ENCODE measurements at regions not wholly inside any gene's neighbourhood (a gene's known extent, or its start where the extent isn't known, plus 50 kb on each side); places are given as distances from the start of the nearest gene placed in this dataset.
"Not testable (repeated sequence)": the region's sequence is repeated elsewhere in the genome, so short reads cannot be mapped to it uniquely, and the experiment has no call there.

DNA sequence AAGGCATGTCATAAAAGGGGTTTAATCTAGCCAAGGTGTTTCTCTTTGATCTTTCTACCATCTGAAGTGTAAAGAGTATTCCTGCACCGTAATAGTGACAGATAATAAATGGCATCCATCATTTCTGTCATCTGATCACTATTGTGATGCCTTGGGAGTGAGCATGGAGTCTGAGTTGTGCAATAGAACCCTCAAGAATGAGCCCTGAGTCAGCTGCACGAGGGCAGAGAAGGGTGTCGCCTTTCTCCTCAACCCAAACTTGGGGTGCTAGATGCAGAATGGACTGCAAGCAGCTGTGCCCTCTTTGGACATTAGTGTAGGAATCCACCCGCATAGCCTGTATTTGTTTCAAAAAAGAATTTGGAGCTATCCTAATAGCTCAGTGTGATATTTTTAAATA, 115.2 kb downstream of the ZNF37A start:
- no peak for TF ChIP-seq JUND (IDR thresholded peaks at IDR 0.05)
- TF ChIP-seq POLR2A (IDR thresholded peaks at IDR 0.05; ENCODE audit: borderline replicate concordance, extremely low read depth, insufficient read depth, insufficient read length) = no peak
- TF ChIP-seq RAD21 (IDR thresholded peaks at IDR 0.05; ENCODE audit: low read depth) = no peak
- TF ChIP-seq SIN3A (IDR thresholded peaks at IDR 0.05; ENCODE audit: low read depth) = no peak
- TF ChIP-seq TCF7L2 (IDR thresholded peaks at IDR 0.05; ENCODE audit: borderline replicate concordance, extremely low read depth, insufficient read depth, insufficient read length) = no peak
- TF ChIP-seq SRF (IDR thresholded peaks at IDR 0.05; ENCODE audit: low read depth) = no peak
- TF ChIP-seq POLR2AphosphoS5 (IDR thresholded peaks at IDR 0.05; ENCODE audit: low read depth, low read length) = no peak
- no peak for TF ChIP-seq ELF1 (IDR thresholded peaks at IDR 0.05; ENCODE audit: borderline replicate concordance, low read depth)
- TF ChIP-seq YY1 (IDR thresholded peaks at IDR 0.05; ENCODE audit: extremely low read depth, insufficient replicate concordance, low read depth, low read length) = no peak
- no peak for TF ChIP-seq EZH2 (IDR thresholded peaks at IDR 0.05)
- no peak for TF ChIP-seq CBX3 (IDR thresholded peaks at IDR 0.05; ENCODE audit: low read depth)
- TF ChIP-seq SP1 (IDR thresholded peaks at IDR 0.05; ENCODE audit: low read depth) = no peak
- TF ChIP-seq MAX (IDR thresholded peaks at IDR 0.05) = no peak
- no peak for TF ChIP-seq ZFX (IDR thresholded peaks at IDR 0.05)
- TF ChIP-seq CEBPB (IDR thresholded peaks at IDR 0.05; ENCODE audit: low read depth) = no peak
- TF ChIP-seq REST (IDR thresholded peaks at IDR 0.05; ENCODE audit: low read depth) = no peak
- no peak for TF ChIP-seq ATF3 (IDR thresholded peaks at IDR 0.05)
- Histone ChIP-seq H3K4me1 (ENCODE audit: control insufficient read depth in 1 of 2, insufficient read depth in 2 of 2, low read length in 2 of 2) (no peaks in the 10 kb centered on the region), H2AFZ (ENCODE audit: low read depth, low read length, poor library complexity, severe bottlenecking) (no peak overlapping the region), H3K9me3 (ENCODE audit: control insufficient read depth in 1 of 2, insufficient read depth in 1 of 2, low read depth in 1 of 2, low read length in 2 of 2) (no peaks in the 10 kb centered on the region), H3K36me3 (ENCODE audit: control insufficient read depth in 1 of 2, insufficient read depth in 2 of 2, low read length in 2 of 2) (no peaks in the 10 kb centered on the region), H3K9me2 (ENCODE audit: insufficient read depth) (no peaks in the 10 kb centered on the region), H3K27ac (ENCODE audit: low read depth, low read length) (no peak overlapping the region), H3K27me3 (ENCODE audit: insufficient read depth, low read length) (no peaks in the 10 kb centered on the region), H3K4me2 (ENCODE audit: low read length) (no peak overlapping the region), H3K4me3 (replicated peaks in 1 of 2; ENCODE audit: low read depth in 1 of 2, low read length in 2 of 2) (no peak overlapping the region), H3K79me2 (ENCODE audit: insufficient read depth, low read length) (no peaks in the 10 kb centered on the region), H3K9ac (ENCODE audit: low read length) (no peak overlapping the region), H4K20me1 (ENCODE audit: insufficient read depth) (no peaks in the 10 kb centered on the region)
- intact Hi-C loops (cut with micrococcal nuclease) = no loop called here
- RAD21 ChIA-PET (ENCODE audit: low non-redundant PET in 1 of 2, low total read pairs in 2 of 2, uncharacterized antibody in 2 of 2, unreplicated experiment in 2 of 2) = no interaction called here
- ATAC-seq (no peak), DNase-seq (ENCODE audit: low read depth, low spot score) (no peak)
- POLR2A ChIA-PET = no interaction called here
- no TSS peak for BruUV-seq (replicated peaks)
- CTCF ChIA-PET = no interaction called here

GRCh38 chr10:38209748-38210147, 115.6 kb downstream of the ZNF37A start:
- DNase-seq (ENCODE audit: low read depth, low spot score); ATAC-seq; CTCF ChIA-PET; H3K4me2 ChIP-seq (ENCODE audit: low read length); H2AFZ ChIP-seq (ENCODE audit: low read depth, low read length, poor library complexity, severe bottlenecking); H3K79me2 ChIP-seq (ENCODE audit: insufficient read depth, low read length); intact Hi-C loops (cut with micrococcal nuclease); POLR2A ChIA-PET; RAD21 ChIA-PET (ENCODE audit: low non-redundant PET in 1 of 2, low total read pairs in 2 of 2, uncharacterized antibody in 2 of 2, unreplicated experiment in 2 of 2); H3K27me3 ChIP-seq (ENCODE audit: insufficient read depth, low read length); H4K20me1 ChIP-seq (ENCODE audit: insufficient read depth); H3K36me3 ChIP-seq (ENCODE audit: control insufficient read depth in 1 of 2, insufficient read depth in 2 of 2, low read length in 2 of 2); H3K4me1 ChIP-seq (ENCODE audit: control insufficient read depth in 1 of 2, insufficient read depth in 2 of 2, low read length in 2 of 2); H3K9me3 ChIP-seq (ENCODE audit: control insufficient read depth in 1 of 2, insufficient read depth in 1 of 2, low read depth in 1 of 2, low read length in 2 of 2); H3K4me3 ChIP-seq (replicated peaks in 1 of 2; ENCODE audit: low read depth in 1 of 2, low read length in 2 of 2); H3K27ac ChIP-seq (ENCODE audit: low read depth, low read length); H3K9ac ChIP-seq (ENCODE audit: low read length); H3K9me2 ChIP-seq (ENCODE audit: insufficient read depth); BruUV-seq (replicated peaks): not testable (repeated sequence)

Data from HCT116 (cell line).